ENCODE measurements at regions not wholly inside any gene's neighbourhood (a gene's known extent, or its start where the extent isn't known, plus 50 kb on each side); places are given as distances from the start of the nearest gene placed in this dataset.

DNA sequence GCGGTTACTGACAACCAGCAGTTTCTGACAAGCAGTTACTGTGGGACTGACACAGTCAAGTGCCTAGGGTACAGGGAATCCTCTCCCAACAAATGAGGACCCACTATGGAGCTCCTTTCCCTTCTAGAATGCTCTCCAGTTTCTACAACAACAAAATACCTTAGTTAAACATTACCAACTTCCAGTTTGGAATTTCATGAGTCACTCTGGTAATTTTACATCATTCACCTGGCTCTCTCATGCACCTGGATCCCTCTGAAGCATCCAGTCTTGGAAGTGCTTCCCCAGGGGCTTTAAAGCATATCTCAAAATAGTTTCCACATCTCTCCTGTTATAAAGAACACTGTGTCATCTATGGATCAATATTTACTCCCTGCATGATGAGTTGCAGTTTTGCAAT lies 286.7 kb upstream of the SPTLC3 start:
- Histone ChIP-seq H3K4me1 (replicated peaks) (no peaks in the 10 kb centered on the region), H3K4me3 (no peak overlapping the region), H3K27ac (no peak overlapping the region), H3K9me3 (no peaks in the 10 kb centered on the region), H3K36me3 (no peaks in the 10 kb centered on the region), H3K27me3 (replicated peaks; ENCODE audit: insufficient read depth) (no peaks in the 10 kb centered on the region)
- 100% methylated on average over 1 of the region's 1 CpG for WGBS
- TF ChIP-seq, protein P1, sequence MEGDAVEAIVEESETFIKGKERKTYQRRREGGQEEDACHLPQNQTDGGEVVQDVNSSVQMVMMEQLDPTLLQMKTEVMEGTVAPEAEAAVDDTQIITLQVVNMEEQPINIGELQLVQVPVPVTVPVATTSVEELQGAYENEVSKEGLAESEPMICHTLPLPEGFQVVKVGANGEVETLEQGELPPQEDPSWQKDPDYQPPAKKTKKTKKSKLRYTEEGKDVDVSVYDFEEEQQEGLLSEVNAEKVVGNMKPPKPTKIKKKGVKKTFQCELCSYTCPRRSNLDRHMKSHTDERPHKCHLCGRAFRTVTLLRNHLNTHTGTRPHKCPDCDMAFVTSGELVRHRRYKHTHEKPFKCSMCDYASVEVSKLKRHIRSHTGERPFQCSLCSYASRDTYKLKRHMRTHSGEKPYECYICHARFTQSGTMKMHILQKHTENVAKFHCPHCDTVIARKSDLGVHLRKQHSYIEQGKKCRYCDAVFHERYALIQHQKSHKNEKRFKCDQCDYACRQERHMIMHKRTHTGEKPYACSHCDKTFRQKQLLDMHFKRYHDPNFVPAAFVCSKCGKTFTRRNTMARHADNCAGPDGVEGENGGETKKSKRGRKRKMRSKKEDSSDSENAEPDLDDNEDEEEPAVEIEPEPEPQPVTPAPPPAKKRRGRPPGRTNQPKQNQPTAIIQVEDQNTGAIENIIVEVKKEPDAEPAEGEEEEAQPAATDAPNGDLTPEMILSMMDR (IDR thresholded peaks at IDR 0.05), result no peak
- TF ChIP-seq POLR2A (IDR thresholded peaks at IDR 0.05) (no peak), POLR2AphosphoS5 (IDR thresholded peaks at IDR 0.05) (no peak)
- DNase-seq (ENCODE audit: low spot score), result no peak
- intact Hi-C loops (cut with DNase I), result no loop called here

DNA sequence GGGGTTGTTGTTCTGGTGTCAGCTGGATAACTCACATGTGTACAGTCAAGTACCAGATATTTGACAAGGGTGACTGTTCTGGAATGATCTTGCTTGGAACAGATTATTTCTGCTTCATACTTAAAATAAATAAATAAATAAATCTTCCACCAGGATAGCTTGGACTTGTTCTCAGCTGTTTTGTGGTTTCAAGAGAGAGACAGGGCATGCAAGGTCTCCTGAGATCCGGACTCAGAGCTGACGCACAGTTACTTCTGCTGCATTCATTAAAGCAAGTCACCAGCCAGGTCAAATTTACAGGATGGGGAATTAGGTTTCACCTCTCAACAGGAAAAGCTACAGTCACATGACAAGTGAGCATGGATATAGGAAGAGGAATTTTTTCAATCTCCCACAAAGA lies 285.0 kb upstream of the SPTLC3 start:
- no peak overlapping the region for H3K4me3 ChIP-seq
- intact Hi-C loops (cut with DNase I), result no loop called here
- no peak overlapping the region for H3K27ac ChIP-seq
- DNase-seq (ENCODE audit: low spot score), result no peak
- no peaks in the 10 kb centered on the region for H3K27me3 ChIP-seq (replicated peaks; ENCODE audit: insufficient read depth)
- TF ChIP-seq, protein P1 (IDR thresholded peaks at IDR 0.05), result no peak
- TF ChIP-seq POLR2AphosphoS5 (IDR thresholded peaks at IDR 0.05), result no peak
- TF ChIP-seq POLR2A (IDR thresholded peaks at IDR 0.05), result no peak
- H3K36me3 ChIP-seq, result no peaks in the 10 kb centered on the region
- WGBS, result 84% methylated on average over 2 of the region's 2 CpGs
- H3K4me1 ChIP-seq (replicated peaks), result no peaks in the 10 kb centered on the region
- no peaks in the 10 kb centered on the region for H3K9me3 ChIP-seq

DNA sequence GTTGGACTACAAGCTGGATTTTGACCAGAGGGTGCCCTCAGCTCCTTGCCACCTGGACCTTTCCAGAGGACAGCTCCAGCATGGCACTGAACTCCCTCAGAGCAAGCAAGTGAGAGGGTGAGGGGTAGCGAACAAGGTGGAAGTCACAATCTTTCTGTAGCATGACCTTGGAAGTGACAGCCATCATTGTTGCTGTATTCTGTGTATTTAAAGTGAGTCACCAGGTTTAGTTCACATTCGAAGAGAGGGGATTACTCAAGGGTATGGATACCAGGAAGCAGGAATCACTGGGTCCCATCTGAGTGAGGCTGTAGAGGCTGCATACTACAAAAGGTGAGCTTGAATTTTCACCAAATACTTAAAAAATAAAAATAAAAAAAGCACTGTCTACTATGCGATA lies 280.0 kb upstream of the SPTLC3 start:
- no peak for TF ChIP-seq POLR2AphosphoS5 (IDR thresholded peaks at IDR 0.05)
- TF ChIP-seq, protein P1 (IDR thresholded peaks at IDR 0.05), result no peak
- no peak for TF ChIP-seq POLR2A (IDR thresholded peaks at IDR 0.05)
- DNase-seq (ENCODE audit: low spot score), result no peak
- H3K9me3 ChIP-seq, result no peaks in the 10 kb centered on the region
- intact Hi-C loops (cut with DNase I), result no loop called here
- 78% methylated on average over 3 of the region's 3 CpGs for WGBS
- H3K36me3 ChIP-seq, result no peaks in the 10 kb centered on the region
- no peaks in the 10 kb centered on the region for H3K4me1 ChIP-seq (replicated peaks)
- H3K27me3 ChIP-seq (replicated peaks; ENCODE audit: insufficient read depth), result no peaks in the 10 kb centered on the region
- no peak overlapping the region for H3K4me3 ChIP-seq
- no peak overlapping the region for H3K27ac ChIP-seq

DNA sequence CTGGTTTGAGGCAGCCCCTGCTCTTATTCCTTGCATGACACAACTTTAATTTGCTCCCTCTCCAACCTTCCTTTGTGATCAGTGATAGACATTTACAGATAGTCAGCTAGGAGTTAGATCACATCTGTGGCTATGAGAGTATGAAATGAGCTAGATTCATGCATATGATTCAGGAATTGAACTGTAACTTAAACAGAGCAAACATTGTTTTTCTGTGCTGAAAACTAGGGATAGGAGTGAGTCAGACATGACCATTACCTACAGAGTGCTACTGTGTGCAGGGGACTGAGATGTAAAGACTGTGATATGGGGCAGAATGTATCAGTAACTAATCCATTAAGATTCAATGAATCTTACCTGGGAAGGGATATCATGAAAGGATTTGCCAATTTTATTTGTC lies 279.4 kb upstream of the SPTLC3 start:
- intact Hi-C loops (cut with DNase I), result no loop called here
- no peaks in the 10 kb centered on the region for H3K27me3 ChIP-seq (replicated peaks; ENCODE audit: insufficient read depth)
- H3K9me3 ChIP-seq, result no peaks in the 10 kb centered on the region
- no peaks in the 10 kb centered on the region for H3K4me1 ChIP-seq (replicated peaks)
- no peaks in the 10 kb centered on the region for H3K36me3 ChIP-seq
- DNase-seq (ENCODE audit: low spot score), result no peak
- TF ChIP-seq POLR2AphosphoS5 (IDR thresholded peaks at IDR 0.05), result no peak
- TF ChIP-seq POLR2A (IDR thresholded peaks at IDR 0.05), result no peak
- TF ChIP-seq, protein P1 (IDR thresholded peaks at IDR 0.05), result no peak
- H3K4me3 ChIP-seq, result no peak overlapping the region
- no peak overlapping the region for H3K27ac ChIP-seq

DNA sequence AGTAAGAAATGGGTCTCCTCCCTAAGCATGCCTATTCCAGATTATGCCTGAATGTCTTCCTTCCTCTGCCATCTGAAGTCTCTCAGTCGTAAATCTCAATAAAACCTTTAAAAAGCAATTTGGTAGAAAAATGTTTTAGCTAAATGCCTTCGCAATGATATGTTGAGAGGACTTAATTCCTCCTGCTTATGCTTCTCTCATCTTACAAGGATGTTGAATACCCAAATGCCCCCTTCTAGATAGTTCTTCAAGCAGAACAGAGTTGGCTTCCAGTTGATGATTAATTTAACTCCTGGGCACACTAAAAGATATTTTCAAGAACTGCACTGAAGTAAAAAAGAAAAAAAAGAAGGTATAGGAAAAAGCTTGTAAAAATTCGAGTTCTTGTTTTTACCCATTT lies 275.0 kb upstream of the SPTLC3 start:
- TF ChIP-seq POLR2AphosphoS5 (IDR thresholded peaks at IDR 0.05) (no peak), POLR2A (IDR thresholded peaks at IDR 0.05) (no peak)
- TF ChIP-seq, protein P1 (IDR thresholded peaks at IDR 0.05), result no peak
- no peaks in the 10 kb centered on the region for H3K4me1 ChIP-seq (replicated peaks)
- H3K36me3 ChIP-seq, result no peaks in the 10 kb centered on the region
- H3K4me3 ChIP-seq, result no peak overlapping the region
- intact Hi-C loops (cut with DNase I), result no loop called here
- H3K27ac ChIP-seq, result no peak overlapping the region
- H3K27me3 ChIP-seq (replicated peaks; ENCODE audit: insufficient read depth), result no peaks in the 10 kb centered on the region
- DNase-seq (ENCODE audit: low spot score), result no peak
- 64% methylated on average over 3 of the region's 3 CpGs for WGBS
- H3K9me3 ChIP-seq, result no peaks in the 10 kb centered on the region
